Fibroblast of pulmonary artery (primary cell): ENCODE measurements at regions not wholly inside any gene's neighbourhood (a gene's known extent, or its start where the extent isn't known, plus 50 kb on each side); places are given as distances from the start of the nearest gene placed in this dataset.

Source experiments
- DNase-seq: peaks from one replicate; pipeline ENCODE4 v3.0.0-alpha.2; 2010; ENCODE audit warnings: low read depth
- H3K4me3 ChIP-seq: replicated peaks from 2 replicates; pipeline ENCODE4 v1.5.1; 2011; ENCODE audit warnings: low read depth, mild to moderate bottlenecking, control low read depth, low read length, moderate library complexity
- TF ChIP-seq, protein P1 (sequence below): IDR thresholded peaks from 2 replicates; pipeline ENCODE4 v1.5.1; 2011; ENCODE audit warnings: mild to moderate bottlenecking, control low read depth, low read length, inconsistent platforms; ENCODE audit errors: missing control alignments

DNA sequence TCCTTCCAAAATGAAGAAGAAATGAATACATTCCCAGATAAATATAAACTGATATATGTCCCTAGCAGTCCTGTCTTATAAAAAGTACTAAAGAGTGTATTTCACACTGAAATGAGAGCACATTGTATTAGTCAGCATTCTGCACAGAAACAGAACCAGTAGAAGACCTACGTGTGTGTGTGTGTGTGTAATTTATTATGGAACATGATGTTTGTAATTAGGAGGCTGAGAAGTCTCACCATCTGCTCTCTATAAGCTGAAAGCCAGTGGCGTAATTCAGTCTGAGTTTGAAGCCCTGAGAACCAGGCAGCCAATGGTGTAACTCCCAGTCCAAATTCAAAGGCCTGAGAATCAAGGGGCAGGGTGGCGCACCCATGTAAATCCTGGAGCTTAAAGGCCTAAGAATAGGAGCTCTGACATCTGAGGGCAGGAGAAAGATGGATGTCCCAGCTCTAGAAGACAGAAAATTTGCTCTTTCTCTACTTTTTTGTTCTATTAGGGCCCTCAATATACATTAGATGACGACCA lies 146.5 kb upstream of the LYPLAL1 start:
- TF ChIP-seq, protein P1, sequence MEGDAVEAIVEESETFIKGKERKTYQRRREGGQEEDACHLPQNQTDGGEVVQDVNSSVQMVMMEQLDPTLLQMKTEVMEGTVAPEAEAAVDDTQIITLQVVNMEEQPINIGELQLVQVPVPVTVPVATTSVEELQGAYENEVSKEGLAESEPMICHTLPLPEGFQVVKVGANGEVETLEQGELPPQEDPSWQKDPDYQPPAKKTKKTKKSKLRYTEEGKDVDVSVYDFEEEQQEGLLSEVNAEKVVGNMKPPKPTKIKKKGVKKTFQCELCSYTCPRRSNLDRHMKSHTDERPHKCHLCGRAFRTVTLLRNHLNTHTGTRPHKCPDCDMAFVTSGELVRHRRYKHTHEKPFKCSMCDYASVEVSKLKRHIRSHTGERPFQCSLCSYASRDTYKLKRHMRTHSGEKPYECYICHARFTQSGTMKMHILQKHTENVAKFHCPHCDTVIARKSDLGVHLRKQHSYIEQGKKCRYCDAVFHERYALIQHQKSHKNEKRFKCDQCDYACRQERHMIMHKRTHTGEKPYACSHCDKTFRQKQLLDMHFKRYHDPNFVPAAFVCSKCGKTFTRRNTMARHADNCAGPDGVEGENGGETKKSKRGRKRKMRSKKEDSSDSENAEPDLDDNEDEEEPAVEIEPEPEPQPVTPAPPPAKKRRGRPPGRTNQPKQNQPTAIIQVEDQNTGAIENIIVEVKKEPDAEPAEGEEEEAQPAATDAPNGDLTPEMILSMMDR, result no peak
- no peak overlapping the region for H3K4me3 ChIP-seq
- no peak for DNase-seq

DNA sequence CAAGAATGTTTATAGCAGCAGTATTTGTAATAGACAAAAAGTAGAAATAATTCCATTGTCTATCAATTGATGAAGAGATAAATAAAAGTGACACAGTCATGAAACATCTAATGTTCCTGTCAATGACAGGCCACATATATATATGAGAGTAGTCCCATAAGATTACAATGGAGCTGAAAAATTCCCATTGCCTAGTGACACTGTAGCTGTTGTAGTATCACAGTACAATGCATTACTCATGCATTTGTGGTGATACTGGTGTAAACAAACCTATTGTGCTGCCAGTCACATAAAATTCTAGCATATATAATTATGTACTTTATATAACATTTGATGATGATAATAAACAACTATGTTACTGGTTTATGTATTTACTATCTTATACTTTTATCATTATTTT lies 141.9 kb upstream of the LYPLAL1 start:
- no peak overlapping the region for H3K4me3 ChIP-seq
- DNase-seq, result peak; percentile 31
- TF ChIP-seq, protein P1, result no peak

DNA sequence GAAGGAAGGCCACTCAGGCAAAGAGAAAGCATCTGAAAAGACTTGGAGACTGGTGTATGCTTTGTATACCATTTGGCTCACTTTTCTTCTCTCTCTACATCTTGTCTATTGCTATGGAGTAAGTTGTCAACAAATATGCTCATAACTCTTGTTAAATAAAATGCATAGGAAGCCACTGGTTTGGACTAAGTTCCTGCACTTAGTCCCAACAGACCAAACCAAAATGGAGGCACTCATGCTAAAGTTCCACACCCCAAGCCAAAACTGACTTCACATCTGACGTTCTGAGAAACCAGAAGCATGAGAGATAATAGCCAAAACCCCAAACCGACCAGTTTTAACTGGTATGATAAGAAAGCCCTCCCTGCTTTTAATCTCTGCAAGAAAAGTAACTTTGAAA lies 135.3 kb upstream of the LYPLAL1 start:
- TF ChIP-seq, protein P1, result no peak
- no peak for DNase-seq
- H3K4me3 ChIP-seq, result no peak overlapping the region

DNA sequence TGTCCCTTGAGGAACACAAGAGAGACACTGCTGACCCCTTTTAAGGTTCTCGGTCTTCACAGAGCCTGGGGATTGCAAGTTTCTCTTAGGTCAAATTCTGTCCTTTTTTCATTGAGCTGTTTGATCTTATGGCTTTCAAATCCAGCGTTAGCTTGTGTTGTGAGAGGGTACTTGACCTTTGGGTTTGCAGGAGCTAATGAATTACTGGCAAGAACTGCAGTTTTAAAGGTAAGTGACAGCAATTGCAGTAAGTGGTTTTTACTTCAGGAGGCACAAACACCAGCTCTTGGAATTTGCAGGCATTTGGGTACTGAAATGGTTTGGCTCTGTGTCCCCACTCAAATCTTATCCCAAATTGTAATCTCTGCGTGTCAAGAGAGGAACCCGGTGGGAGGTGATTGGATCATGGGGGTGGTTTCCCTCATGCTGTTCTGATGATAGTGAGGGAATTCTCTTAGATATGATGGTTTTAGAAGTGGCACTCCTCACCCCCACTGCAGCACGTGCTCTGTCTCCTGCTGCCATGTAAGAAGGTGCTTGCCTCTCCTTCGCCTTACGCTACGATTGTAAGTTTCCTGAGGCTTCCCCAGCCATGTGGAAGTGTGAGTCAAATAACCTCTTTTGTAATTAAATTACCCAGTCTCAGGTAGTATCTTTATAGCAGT lies 134.5 kb upstream of the LYPLAL1 start:
- H3K4me3 ChIP-seq, result no peak overlapping the region
- TF ChIP-seq, protein P1, result no peak
- DNase-seq, result no peak

DNA sequence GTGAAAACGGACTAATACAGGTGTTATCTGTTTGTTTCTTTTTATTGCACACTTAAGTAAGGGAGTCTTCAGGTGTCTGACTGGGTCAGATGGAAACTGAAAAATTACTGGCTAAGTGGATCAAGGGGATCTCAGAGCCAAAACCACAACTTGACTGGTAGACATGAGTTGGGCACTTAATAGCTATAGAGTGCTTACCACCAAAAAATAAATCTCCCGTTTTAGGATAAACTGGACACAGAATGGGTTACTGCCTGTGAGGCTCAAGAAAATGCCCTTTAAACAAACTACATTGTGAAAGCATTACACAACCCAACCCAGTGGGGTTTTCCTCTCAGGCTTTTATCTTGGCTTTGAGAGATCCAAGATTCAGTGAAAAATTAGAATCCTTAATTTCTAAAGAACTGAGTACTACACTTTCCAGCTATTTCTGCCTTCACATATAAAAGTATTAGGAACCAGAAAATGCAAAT lies 134.0 kb upstream of the LYPLAL1 start:
- DNase-seq, result peak; percentile 62
- TF ChIP-seq, protein P1, result no peak
- no peak overlapping the region for H3K4me3 ChIP-seq

DNA sequence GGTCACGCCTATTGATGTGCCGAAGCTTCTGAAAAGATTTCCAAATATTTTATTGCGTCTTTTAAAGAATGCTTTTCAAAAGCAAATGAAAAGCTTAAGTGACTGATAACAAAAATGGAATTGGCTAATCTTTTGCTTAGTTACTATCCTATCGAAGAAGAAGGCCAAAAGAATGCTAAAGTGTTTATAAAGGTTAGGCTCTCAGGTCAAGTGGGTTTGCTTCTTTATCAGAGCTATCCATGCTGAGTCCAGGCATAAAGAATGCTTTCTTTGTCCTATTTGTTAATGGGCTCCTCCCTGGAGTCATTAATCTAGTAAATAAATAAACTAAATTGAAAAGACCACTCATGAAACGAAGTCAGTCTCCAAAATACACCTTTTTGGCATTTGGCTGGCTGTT lies 133.4 kb upstream of the LYPLAL1 start:
- no peak overlapping the region for H3K4me3 ChIP-seq
- DNase-seq, result no peak
- TF ChIP-seq, protein P1, result no peak

DNA sequence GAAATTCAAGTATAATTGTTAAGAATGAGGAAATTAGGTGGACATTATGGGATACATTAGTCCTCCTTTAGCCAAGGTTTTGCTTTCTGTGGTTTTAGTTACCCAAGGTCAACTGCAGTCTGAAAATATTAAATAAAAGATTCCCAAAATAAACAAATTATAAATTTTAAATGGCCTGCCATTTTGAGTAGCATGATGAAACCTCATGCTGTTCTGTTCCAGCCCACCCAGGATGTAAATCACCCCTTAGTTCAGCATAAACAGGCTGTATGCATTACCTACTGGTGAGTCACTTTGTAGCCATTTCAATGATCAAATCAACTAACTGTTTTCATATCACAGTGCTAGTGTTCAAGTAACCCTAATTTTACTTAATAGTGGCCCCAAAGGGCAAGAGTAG lies 132.5 kb upstream of the LYPLAL1 start:
- TF ChIP-seq, protein P1, result no peak
- DNase-seq, result peak; percentile 87
- H3K4me3 ChIP-seq, result no peak overlapping the region
